ENCODE measurements at regions not wholly inside any gene's neighbourhood (a gene's known extent, or its start where the extent isn't known, plus 50 kb on each side); places are given as distances from the start of the nearest gene placed in this dataset.

DNA sequence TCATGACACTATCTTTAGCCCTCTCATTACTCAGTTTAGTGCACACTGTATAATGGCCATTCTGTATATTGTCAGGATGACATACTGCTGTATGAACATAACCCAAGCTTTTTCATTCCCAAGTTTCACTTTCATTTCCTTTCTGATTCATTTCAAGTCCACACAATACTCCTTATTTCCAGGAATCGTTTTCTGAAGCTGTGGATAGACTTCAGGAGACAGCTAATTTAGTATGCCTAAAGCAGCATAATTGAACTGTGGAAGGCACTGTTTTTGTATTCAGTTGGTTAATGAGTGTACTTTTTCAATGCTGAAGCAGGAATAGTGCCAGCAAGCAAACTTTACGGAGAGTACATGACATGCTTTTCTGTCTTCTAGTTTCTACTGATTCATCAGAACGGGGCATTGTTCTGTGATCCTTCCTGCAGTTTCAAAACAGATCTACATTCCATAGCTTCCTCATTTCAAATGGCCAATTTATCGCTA is 578.5 kb upstream of the ZP4 start:
- TF ChIP-seq, protein P1, sequence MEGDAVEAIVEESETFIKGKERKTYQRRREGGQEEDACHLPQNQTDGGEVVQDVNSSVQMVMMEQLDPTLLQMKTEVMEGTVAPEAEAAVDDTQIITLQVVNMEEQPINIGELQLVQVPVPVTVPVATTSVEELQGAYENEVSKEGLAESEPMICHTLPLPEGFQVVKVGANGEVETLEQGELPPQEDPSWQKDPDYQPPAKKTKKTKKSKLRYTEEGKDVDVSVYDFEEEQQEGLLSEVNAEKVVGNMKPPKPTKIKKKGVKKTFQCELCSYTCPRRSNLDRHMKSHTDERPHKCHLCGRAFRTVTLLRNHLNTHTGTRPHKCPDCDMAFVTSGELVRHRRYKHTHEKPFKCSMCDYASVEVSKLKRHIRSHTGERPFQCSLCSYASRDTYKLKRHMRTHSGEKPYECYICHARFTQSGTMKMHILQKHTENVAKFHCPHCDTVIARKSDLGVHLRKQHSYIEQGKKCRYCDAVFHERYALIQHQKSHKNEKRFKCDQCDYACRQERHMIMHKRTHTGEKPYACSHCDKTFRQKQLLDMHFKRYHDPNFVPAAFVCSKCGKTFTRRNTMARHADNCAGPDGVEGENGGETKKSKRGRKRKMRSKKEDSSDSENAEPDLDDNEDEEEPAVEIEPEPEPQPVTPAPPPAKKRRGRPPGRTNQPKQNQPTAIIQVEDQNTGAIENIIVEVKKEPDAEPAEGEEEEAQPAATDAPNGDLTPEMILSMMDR (IDR thresholded peaks at IDR 0.05) = no peak
- ATAC-seq (no peak), DNase-seq (no peak)
- Histone ChIP-seq H3K27me3 (ENCODE audit: low read depth) (no peaks in the 10 kb centered on the region), H3K27ac (no peak overlapping the region), H3K4me3 (peak overlapping the region; percentile 9), H3K4me1 (no peaks in the 10 kb centered on the region), H3K9me3 (no peaks in the 10 kb centered on the region), H3K36me3 (no peaks in the 10 kb centered on the region)
- intact Hi-C loops (cut with DNase I) = no loop called here

DNA sequence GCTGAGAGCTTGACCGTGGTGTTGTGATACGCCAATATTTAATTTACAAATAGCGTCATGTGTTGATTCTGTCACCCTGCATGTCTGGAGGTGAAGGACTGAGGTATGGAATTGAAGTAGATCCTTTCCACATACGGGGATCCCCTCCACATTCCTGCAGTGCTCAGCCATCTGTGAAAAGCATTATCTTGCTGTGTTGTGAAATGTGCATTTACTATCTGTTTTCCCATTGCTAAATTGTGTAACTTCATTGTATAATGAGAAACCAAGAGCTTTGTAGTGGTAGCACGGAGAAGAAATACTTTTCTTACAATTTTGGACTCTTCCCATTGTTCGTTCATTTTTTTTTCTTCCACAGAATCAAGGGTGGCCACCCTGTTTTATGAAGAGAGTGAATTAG is 577.3 kb upstream of the ZP4 start:
- DNase-seq (no peak), ATAC-seq (no peak)
- no peak overlapping the region for H3K4me3 ChIP-seq
- no peaks in the 10 kb centered on the region for H3K4me1 ChIP-seq
- H3K36me3 ChIP-seq = no peaks in the 10 kb centered on the region
- TF ChIP-seq, protein P1 (IDR thresholded peaks at IDR 0.05) = no peak
- no peaks in the 10 kb centered on the region for H3K27me3 ChIP-seq (ENCODE audit: low read depth)
- H3K27ac ChIP-seq = no peak overlapping the region
- no peaks in the 10 kb centered on the region for H3K9me3 ChIP-seq
- intact Hi-C loops (cut with DNase I) = no loop called here

DNA sequence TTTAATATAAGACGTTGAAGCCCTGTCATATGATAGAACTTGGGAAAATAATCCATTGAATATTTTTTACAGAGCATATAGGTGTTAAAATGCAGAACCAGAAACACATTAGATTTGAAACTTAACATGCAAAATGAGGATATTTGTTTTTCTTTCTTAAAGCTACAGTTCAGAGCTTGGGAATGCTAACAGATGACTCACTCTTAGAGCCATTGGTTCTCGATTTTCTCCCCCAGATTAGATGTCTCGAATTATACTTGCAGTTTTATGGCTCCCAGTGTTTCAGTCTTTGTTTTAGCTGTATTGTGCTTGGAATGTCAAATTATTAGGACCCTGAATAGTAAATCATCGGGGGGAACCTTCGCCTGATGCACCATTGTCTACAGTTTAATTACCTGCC is 575.7 kb upstream of the ZP4 start:
- Histone ChIP-seq H3K9me3 (no peaks in the 10 kb centered on the region), H3K36me3 (no peaks in the 10 kb centered on the region), H3K4me1 (no peaks in the 10 kb centered on the region), H3K4me3 (no peak overlapping the region), H3K27ac (no peak overlapping the region), H3K27me3 (ENCODE audit: low read depth) (no peaks in the 10 kb centered on the region)
- ATAC-seq = no peak
- DNase-seq = no peak
- intact Hi-C loops (cut with DNase I) = no loop called here
- TF ChIP-seq, protein P1 (IDR thresholded peaks at IDR 0.05) = no peak

DNA sequence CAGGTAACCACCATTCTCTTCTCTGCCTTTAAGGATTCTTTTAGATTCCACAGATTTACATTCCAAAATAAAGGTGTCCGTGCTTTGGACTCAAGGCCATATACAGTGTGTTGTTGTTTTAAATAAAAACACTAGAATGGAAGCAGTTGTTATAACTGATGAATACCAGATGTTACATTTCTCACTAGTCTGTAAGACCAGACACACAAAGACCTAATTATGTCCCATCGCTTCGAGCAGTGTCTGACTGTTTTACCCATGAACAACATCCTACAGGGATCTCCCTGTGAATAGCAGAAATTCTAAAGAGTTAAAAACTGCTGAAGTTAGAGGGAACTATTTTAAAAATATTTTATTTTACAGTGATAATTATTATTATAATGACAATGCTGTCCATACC is 574.7 kb upstream of the ZP4 start:
- H3K36me3 ChIP-seq = no peaks in the 10 kb centered on the region
- intact Hi-C loops (cut with DNase I) = no loop called here
- ATAC-seq (no peak), DNase-seq (no peak)
- TF ChIP-seq, protein P1 (IDR thresholded peaks at IDR 0.05) = no peak
- no peak overlapping the region for H3K4me3 ChIP-seq
- H3K27ac ChIP-seq = no peak overlapping the region
- H3K4me1 ChIP-seq = no peaks in the 10 kb centered on the region
- no peaks in the 10 kb centered on the region for H3K27me3 ChIP-seq (ENCODE audit: low read depth)
- H3K9me3 ChIP-seq = no peaks in the 10 kb centered on the region

DNA sequence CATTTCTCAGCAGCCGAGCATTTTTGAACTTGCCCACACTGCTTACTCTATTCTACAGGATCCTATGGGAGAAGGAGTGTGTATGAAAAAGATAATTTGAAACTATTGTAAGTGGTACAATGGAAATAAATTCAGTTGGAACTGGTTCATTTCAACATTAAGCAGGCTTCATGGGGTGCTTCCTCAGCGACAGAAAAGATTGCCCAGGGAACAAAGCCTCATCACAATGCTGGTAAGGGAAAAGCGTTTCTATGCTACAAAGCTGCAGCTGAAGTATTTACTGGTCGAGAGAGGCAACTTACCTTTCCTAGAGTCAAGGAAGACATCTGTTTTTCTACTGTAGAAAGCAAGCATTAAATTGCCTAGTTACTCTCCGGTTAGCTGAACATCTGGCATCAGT is 568.2 kb upstream of the ZP4 start:
- Histone ChIP-seq H3K4me3 (no peak overlapping the region), H3K36me3 (no peaks in the 10 kb centered on the region), H3K9me3 (no peaks in the 10 kb centered on the region), H3K27me3 (ENCODE audit: low read depth) (no peaks in the 10 kb centered on the region), H3K27ac (no peak overlapping the region), H3K4me1 (no peaks in the 10 kb centered on the region)
- no peak for ATAC-seq
- no peak for DNase-seq
- TF ChIP-seq, protein P1 (IDR thresholded peaks at IDR 0.05) = no peak
- intact Hi-C loops (cut with DNase I) = no loop called here

DNA sequence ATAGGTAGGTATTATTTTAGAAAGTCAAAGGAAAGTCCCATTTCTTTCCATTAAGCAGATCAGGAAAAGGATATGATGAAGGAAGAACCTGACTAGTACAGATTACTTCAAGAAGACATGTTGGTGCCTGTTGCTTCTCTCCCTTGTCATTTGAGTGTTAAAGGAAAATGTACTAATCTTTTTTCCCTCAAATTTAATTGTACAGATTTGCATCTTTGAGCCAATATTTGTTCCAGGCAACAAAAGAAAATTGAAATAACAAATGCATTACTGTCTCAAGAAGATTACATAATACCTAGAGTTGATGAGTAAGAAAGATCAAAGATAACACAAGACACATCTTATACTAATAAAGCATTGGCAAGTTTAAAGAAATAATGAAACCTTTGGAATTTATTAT is 566.9 kb upstream of the ZP4 start:
- DNase-seq (no peak), ATAC-seq (no peak)
- Histone ChIP-seq H3K4me1 (no peaks in the 10 kb centered on the region), H3K27ac (no peak overlapping the region), H3K4me3 (no peak overlapping the region), H3K36me3 (no peaks in the 10 kb centered on the region), H3K27me3 (ENCODE audit: low read depth) (no peaks in the 10 kb centered on the region), H3K9me3 (no peaks in the 10 kb centered on the region)
- intact Hi-C loops (cut with DNase I) = no loop called here
- TF ChIP-seq, protein P1 (IDR thresholded peaks at IDR 0.05) = no peak

Measured in lower lobe of right lung (tissue), 2 donors.